Hepatocyte (in vitro differentiated cells): ENCODE measurements at regions not wholly inside any gene's neighbourhood (a gene's known extent, or its start where the extent isn't known, plus 50 kb on each side); places are given as distances from the start of the nearest gene placed in this dataset.

Source experiments
- DNase-seq: peaks from one replicate; pipeline ENCODE4 v3.0.0-alpha.2; 2016; ENCODE audit warnings: low spot score
- H2AFZ ChIP-seq: fragments of 200-600 bp; sonication (generic); 2 replicates; pipeline ENCODE4 v1.6.0; 2016; ENCODE audit warnings: antibody characterized with exemption, mild to moderate bottlenecking
- H3K27ac ChIP-seq: fragments of 200-600 bp; sonication (generic); 2 replicates; pipeline ENCODE4 v1.5.1; 2016; ENCODE audit warnings: mild to moderate bottlenecking
- H3K27me3 ChIP-seq: fragments of 200-600 bp; sonication (generic); 2 replicates; pipeline ENCODE4 v1.6.1; 2016
- H3K36me3 ChIP-seq: fragments of 200-600 bp; sonication (generic); replicated peaks from 2 replicates; pipeline ENCODE4 v1.5.1; 2016; ENCODE audit warnings: low read depth; ENCODE audit not compliant: insufficient read depth
- H3K4me1 ChIP-seq: fragments of 200-600 bp; sonication (generic); 2 replicates; pipeline ENCODE4 v1.5.1; 2016; ENCODE audit warnings: mild to moderate bottlenecking, moderate library complexity; ENCODE audit not compliant: insufficient read depth
- H3K4me2 ChIP-seq: fragments of 200-600 bp; sonication (generic); 2 replicates; pipeline ENCODE4 v1.6.0; 2016
- H3K4me3 ChIP-seq: fragments of 200-600 bp; sonication (generic); 2 replicates; pipeline ENCODE4 v1.5.1; 2016; ENCODE audit warnings: mild to moderate bottlenecking
- H3K79me2 ChIP-seq: fragments of 200-600 bp; sonication (generic); 2 replicates; pipeline ENCODE4 v1.6.0; 2017; ENCODE audit warnings: mild to moderate bottlenecking
- H3K9me2 ChIP-seq: fragments of 200-600 bp; sonication (generic); replicated peaks from 2 replicates; pipeline ENCODE4 v1.6.0; 2017; ENCODE audit warnings: mild to moderate bottlenecking; ENCODE audit not compliant: insufficient read depth
- H3K9me3 ChIP-seq: fragments of 200-600 bp; sonication (generic); 2 replicates; pipeline ENCODE4 v1.5.1; 2016; ENCODE audit warnings: low read depth, mild to moderate bottlenecking
- H4K20me1 ChIP-seq: fragments of 200-600 bp; sonication (generic); 2 replicates; pipeline ENCODE4 v1.6.0; 2016; ENCODE audit warnings: mild to moderate bottlenecking; ENCODE audit not compliant: insufficient read depth, poor library complexity, severe bottlenecking
- EZH2 ChIP-seq: fragments of 200-600 bp; sonication (generic); IDR thresholded peaks from 2 replicates; pipeline ENCODE4 v1.6.1; 2016; ENCODE audit warnings: antibody characterized with exemption, mild to moderate bottlenecking, borderline replicate concordance
- EZH2phosphoT487 ChIP-seq: fragments of 200-600 bp; sonication (generic); IDR thresholded peaks from one replicate; pipeline ENCODE4 v1.6.1; 2018; ENCODE audit warnings: antibody characterized with exemption, mild to moderate bottlenecking, low read depth, moderate library complexity; ENCODE audit not compliant: unreplicated experiment, severe bottlenecking
- WGBS: methylation state at CpG from one replicate; pipeline ENCODE4 v1.1.6; 2016; ENCODE audit warnings: low lambda C conversion rate; ENCODE audit errors: missing lambda C conversion rate; 5-methylcytosine and 5-hydroxymethylcytosine counted together
- TF ChIP-seq, protein P1 (sequence below): fragments of 200-600 bp; sonication (generic); IDR thresholded peaks from 2 replicates; pipeline ENCODE4 v1.5.1; 2016; ENCODE audit warnings: antibody characterized with exemption, mild to moderate bottlenecking; ENCODE audit not compliant: poor library complexity

DNA sequence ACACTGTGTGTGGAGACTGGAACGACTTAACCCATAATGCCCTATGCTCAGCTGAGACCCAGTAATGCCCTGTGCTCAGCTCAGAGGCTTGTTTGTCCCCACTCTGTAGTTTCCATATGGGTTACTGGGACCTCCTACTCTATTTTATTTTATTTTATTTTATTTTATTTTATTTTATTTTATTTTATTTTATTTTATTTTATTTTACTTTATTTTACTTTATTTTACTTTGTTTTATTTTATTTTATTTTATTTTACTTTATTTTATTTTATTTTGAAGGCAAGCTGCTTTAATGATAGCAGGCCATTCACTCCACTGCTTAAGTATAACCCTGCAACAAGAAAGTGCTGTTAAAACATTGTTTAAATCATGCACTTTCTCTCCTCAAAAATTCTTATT, 603.4 kb upstream of the JAG1 start:
- TF ChIP-seq EZH2: no peak
- TF ChIP-seq, protein P1, sequence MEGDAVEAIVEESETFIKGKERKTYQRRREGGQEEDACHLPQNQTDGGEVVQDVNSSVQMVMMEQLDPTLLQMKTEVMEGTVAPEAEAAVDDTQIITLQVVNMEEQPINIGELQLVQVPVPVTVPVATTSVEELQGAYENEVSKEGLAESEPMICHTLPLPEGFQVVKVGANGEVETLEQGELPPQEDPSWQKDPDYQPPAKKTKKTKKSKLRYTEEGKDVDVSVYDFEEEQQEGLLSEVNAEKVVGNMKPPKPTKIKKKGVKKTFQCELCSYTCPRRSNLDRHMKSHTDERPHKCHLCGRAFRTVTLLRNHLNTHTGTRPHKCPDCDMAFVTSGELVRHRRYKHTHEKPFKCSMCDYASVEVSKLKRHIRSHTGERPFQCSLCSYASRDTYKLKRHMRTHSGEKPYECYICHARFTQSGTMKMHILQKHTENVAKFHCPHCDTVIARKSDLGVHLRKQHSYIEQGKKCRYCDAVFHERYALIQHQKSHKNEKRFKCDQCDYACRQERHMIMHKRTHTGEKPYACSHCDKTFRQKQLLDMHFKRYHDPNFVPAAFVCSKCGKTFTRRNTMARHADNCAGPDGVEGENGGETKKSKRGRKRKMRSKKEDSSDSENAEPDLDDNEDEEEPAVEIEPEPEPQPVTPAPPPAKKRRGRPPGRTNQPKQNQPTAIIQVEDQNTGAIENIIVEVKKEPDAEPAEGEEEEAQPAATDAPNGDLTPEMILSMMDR: no peak
- TF ChIP-seq EZH2phosphoT487: no peak
- no peak overlapping the region for H2AFZ ChIP-seq
- no peak for DNase-seq
- H4K20me1 ChIP-seq: no peaks in the 10 kb centered on the region
- H3K4me1 ChIP-seq: peaks cover 4% of the 10 kb centered on the region
- H3K36me3 ChIP-seq: no peaks in the 10 kb centered on the region
- no peaks in the 10 kb centered on the region for H3K27me3 ChIP-seq
- no peaks in the 10 kb centered on the region for H3K9me3 ChIP-seq
- H3K79me2 ChIP-seq: no peaks in the 10 kb centered on the region
- 65% methylated on average over 1 of the region's 1 CpG for WGBS
- H3K9me2 ChIP-seq: no peaks in the 10 kb centered on the region
- H3K4me2 ChIP-seq: no peak overlapping the region
- no peak overlapping the region for H3K27ac ChIP-seq
- no peak overlapping the region for H3K4me3 ChIP-seq

DNA sequence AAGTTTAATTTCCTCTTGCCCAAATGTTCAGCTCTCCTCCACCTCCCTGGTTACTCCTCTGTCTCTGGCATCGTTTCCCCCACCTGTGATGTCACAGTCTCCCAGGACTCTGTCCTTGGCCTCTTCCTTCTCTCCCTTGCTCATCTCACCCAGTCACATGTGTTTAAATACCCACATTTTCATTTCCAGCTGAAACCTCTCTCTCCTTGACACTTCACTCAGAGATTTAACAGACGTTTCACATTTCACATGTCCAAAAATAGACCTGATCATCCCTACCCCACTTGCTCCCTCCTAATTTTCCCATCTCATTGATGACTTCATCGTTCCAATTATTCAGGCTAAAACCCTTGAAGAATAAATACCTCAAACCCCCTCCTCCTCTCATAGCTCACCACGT, 604.1 kb upstream of the JAG1 start:
- TF ChIP-seq EZH2 (no peak), EZH2phosphoT487 (no peak)
- TF ChIP-seq, protein P1: no peak
- Histone ChIP-seq H3K27me3 (no peaks in the 10 kb centered on the region), H4K20me1 (no peaks in the 10 kb centered on the region), H3K9me2 (no peaks in the 10 kb centered on the region), H2AFZ (no peak overlapping the region), H3K4me1 (peaks cover 4% of the 10 kb centered on the region), H3K9me3 (no peaks in the 10 kb centered on the region), H3K27ac (no peak overlapping the region), H3K79me2 (no peaks in the 10 kb centered on the region), H3K4me3 (no peak overlapping the region), H3K4me2 (no peak overlapping the region), H3K36me3 (no peaks in the 10 kb centered on the region)
- DNase-seq: no peak
- 82% methylated on average over 4 of the region's 4 CpGs for WGBS

DNA sequence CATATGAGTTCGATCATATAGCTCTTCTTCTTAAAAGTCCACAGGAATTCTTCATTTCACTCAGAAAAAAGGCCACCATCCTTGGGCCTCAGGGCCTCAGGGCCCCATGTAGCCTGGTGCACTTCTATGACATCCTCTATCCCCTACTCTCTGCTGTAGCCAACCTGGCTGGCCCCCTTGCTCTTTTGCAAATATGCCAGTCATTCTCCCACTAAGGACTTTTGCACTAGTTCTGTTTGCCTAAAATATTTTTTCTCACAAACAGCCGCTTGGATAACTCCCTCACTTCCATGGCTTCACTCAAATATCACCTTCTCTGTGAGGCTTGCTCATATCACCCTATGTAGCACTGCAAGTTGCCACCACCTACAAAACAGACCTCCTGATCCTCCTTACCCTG, 604.7 kb upstream of the JAG1 start:
- DNase-seq: no peak
- Histone ChIP-seq H3K9me2 (no peaks in the 10 kb centered on the region), H3K4me2 (no peak overlapping the region), H3K27ac (no peak overlapping the region), H3K27me3 (no peaks in the 10 kb centered on the region), H3K4me3 (no peak overlapping the region), H3K9me3 (no peaks in the 10 kb centered on the region), H3K4me1 (peaks cover 4% of the 10 kb centered on the region), H3K79me2 (no peaks in the 10 kb centered on the region), H2AFZ (no peak overlapping the region), H3K36me3 (no peaks in the 10 kb centered on the region), H4K20me1 (no peaks in the 10 kb centered on the region)
- TF ChIP-seq EZH2phosphoT487: no peak
- WGBS: 97% methylated on average over 2 of the region's 2 CpGs

DNA sequence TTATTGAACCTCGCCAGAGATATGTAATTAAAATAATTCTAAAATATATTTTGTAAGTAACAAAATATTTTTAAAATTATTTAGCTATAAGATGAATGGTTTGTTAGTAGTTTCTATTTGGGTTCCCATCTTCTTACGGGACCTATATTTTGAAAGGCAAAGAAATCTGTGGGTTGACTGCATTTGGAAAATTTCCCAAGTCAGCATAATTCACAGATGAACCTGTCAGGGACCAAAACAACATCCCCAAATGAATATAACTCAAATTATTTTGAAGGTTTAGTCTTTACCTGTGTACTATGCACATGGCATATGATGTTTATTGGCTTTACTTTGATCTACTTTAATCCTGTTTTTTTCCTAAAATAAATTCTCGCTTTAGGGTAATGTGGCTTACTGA, 607.4 kb upstream of the JAG1 start:
- no peaks in the 10 kb centered on the region for H3K36me3 ChIP-seq
- 100% methylated on average over 3 of the region's 3 CpGs for WGBS

More for the DNA sequence above, 607.4 kb upstream of the JAG1 start:
- no peak for DNase-seq
- H3K27ac ChIP-seq: no peak overlapping the region
- H2AFZ ChIP-seq: no peak overlapping the region
- no peaks in the 10 kb centered on the region for H3K9me3 ChIP-seq
- TF ChIP-seq EZH2 (no peak), EZH2phosphoT487 (no peak)
- TF ChIP-seq, protein P1: no peak
- no peaks in the 10 kb centered on the region for H3K4me1 ChIP-seq
- H3K79me2 ChIP-seq: no peaks in the 10 kb centered on the region
- H3K9me2 ChIP-seq: no peaks in the 10 kb centered on the region
- no peaks in the 10 kb centered on the region for H3K27me3 ChIP-seq
- H3K4me2 ChIP-seq: no peak overlapping the region
- H3K4me3 ChIP-seq: no peak overlapping the region
- no peaks in the 10 kb centered on the region for H4K20me1 ChIP-seq
